ENCODE measurements at regions not wholly inside any gene's neighbourhood (a gene's known extent, or its start where the extent isn't known, plus 50 kb on each side); places are given as distances from the start of the nearest gene placed in this dataset.

DNA sequence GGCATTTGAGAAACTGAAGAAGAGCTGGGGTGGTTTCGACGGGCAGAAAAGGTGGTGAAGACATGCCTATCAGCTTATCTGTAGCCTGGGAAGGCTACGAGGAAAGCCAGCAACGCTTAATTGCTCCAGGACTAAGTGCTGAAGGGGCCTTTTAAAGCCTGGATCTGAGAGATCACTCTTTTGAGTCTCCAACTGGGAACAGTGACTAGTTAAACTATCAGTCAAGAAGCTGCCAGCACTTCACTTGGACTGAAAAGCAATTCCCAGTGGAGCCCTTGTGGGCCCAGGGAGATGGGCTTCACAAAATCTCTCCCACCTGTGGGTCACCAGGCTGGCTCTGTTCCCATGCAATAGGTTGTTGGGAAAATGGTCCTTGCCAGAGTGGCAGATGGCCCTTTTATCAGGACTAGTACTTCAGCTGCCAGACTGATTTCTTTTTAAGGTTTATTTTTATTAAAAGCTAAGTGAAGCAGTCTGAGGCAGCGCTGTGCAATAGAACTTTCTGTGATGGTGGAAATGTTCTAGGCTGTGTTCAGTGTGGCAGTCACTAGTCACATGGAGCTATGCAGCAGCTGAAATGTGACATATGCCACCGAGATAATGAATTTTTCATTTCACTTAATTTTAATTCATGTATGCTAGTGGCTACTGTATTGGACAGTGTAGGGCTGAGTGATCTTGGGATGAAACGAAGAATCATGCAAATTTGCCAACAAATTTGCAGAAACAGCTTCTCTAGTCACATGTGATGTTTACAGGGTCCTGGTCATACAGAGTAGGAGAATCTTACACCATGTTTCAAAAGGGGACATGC is 276.8 kb downstream of the PCNX1 start:
- WGBS, 2 donors: 61 to 66% methylated on average over 7 of the region's 7 CpGs
- no peaks in the 10 kb centered on the region for H3K9me3 ChIP-seq
- H3K27me3 ChIP-seq: no peaks in the 10 kb centered on the region
- intact Hi-C loops (cut with DNase I): no loop called here
- no peaks in the 10 kb centered on the region for H3K36me3 ChIP-seq
- no peak overlapping the region for H3K4me3 ChIP-seq (replicated peaks in 1 of 3)
- no peak for TF ChIP-seq POLR2A (IDR thresholded peaks at IDR 0.05)
- TF ChIP-seq, protein P1, sequence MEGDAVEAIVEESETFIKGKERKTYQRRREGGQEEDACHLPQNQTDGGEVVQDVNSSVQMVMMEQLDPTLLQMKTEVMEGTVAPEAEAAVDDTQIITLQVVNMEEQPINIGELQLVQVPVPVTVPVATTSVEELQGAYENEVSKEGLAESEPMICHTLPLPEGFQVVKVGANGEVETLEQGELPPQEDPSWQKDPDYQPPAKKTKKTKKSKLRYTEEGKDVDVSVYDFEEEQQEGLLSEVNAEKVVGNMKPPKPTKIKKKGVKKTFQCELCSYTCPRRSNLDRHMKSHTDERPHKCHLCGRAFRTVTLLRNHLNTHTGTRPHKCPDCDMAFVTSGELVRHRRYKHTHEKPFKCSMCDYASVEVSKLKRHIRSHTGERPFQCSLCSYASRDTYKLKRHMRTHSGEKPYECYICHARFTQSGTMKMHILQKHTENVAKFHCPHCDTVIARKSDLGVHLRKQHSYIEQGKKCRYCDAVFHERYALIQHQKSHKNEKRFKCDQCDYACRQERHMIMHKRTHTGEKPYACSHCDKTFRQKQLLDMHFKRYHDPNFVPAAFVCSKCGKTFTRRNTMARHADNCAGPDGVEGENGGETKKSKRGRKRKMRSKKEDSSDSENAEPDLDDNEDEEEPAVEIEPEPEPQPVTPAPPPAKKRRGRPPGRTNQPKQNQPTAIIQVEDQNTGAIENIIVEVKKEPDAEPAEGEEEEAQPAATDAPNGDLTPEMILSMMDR (IDR thresholded peaks at IDR 0.05): no peak
- H3K4me1 ChIP-seq: no peaks in the 10 kb centered on the region
- DNase-seq: no peak
- no peak overlapping the region for H3K27ac ChIP-seq

DNA sequence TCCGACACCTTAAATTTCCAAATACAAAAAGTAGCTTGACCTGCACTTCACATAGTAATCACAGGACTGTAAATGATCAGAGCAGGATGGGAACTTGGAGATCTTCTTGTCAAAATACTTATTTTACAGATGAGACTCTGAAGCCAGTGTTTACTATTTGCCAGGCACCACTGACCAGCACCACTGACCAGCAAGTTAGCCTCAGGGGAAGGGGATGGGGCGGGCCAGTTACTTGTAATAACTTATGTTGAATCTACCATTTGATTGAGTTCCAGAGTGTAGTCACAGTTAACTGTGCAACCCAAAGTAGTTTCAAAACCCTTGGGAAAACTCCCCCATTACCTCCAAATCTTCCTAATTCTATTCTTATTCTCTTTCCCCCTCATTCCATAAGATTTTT is 278.4 kb downstream of the PCNX1 start:
- 85 to 89% methylated on average over 2 of the region's 2 CpGs for WGBS, 2 donors
- TF ChIP-seq POLR2A (IDR thresholded peaks at IDR 0.05): no peak
- TF ChIP-seq, protein P1 (IDR thresholded peaks at IDR 0.05): no peak

DNA sequence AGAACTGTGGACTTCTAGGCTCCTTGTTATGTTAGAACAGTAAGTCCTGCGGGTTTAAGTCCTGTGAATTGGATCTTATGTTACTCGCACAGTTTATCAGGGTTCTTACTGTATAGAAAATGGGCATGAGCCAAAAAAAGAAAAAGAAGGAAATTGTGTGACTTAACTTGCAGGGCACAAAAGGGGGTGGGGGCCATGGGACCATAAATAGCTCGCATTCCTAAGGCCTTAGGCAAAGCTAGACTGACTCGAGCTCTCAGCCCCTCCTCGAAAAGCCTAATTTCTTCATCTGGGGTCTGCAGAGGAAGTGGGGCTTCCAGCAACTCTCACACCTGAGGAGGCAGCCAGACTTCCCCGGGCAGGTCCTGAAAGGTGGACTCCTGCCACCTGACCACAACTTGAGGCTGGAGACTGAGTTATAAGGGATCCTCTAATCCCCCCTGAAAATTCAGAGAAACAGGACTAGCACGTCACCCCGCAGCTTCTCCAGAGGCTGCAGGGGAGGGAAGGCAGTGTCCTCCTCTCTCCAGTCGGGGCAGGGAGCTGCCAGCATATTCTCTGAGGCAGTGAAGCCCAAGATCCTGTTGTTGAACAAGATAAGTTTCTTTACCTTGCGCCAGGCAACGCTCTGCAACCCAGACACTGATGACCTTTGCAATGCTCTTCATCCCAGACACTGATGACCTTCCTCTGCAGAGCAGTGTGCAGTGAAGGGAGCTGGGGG is 280.5 kb downstream of the PCNX1 start:
- no peak for DNase-seq
- Histone ChIP-seq H3K4me1 (no peaks in the 10 kb centered on the region), H3K36me3 (no peaks in the 10 kb centered on the region), H3K9me3 (no peaks in the 10 kb centered on the region), H3K27me3 (no peaks in the 10 kb centered on the region), H3K4me3 (replicated peaks in 1 of 3) (no peak overlapping the region), H3K27ac (no peak overlapping the region)
- TF ChIP-seq, protein P1 (IDR thresholded peaks at IDR 0.05): no peak
- no peak for TF ChIP-seq POLR2A (IDR thresholded peaks at IDR 0.05)
- intact Hi-C loops (cut with DNase I): no loop called here
- WGBS, 2 donors: 56 to 58% methylated on average over 11 of the region's 11 CpGs

More for the DNA sequence above, 278.4 kb downstream of the PCNX1 start:
- DNase-seq: no peak
- no peak overlapping the region for H3K27ac ChIP-seq
- no peak overlapping the region for H3K4me3 ChIP-seq (replicated peaks in 1 of 3)
- no peaks in the 10 kb centered on the region for H3K27me3 ChIP-seq
- intact Hi-C loops (cut with DNase I): no loop called here
- H3K36me3 ChIP-seq: no peaks in the 10 kb centered on the region
- H3K4me1 ChIP-seq: no peaks in the 10 kb centered on the region
- H3K9me3 ChIP-seq: no peaks in the 10 kb centered on the region

DNA sequence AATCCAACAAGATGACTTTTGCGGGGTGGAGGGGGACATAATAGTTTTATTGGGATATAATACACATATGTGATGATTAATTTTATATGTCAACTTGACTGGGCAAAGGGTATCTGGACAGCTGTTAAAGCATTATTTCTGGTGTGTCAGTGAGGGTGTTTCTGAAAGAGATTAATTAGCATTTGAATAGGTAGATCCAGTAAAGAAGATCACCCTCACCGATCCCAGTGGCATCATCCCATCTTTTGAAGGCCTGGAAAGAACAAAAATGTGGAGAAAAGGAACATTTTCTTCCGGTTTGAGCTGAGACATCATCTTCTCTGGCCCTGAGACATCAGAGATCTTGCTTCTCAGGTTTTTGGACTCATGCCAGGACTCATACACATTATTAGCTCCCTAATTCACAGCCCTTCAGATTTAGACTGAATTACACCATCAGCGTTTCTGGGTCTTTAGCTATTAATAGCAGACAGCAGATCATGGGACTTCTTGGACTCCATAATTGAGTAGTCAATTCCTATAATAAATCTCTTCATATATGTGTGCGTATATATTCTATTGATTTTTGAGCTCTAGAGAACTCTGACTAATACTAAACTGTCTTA is 283.6 kb downstream of the PCNX1 start:
- Histone ChIP-seq H3K27ac (no peak overlapping the region), H3K4me3 (replicated peaks in 1 of 3) (no peak overlapping the region), H3K27me3 (no peaks in the 10 kb centered on the region), H3K9me3 (no peaks in the 10 kb centered on the region), H3K36me3 (no peaks in the 10 kb centered on the region), H3K4me1 (no peaks in the 10 kb centered on the region)
- TF ChIP-seq POLR2A (IDR thresholded peaks at IDR 0.05): no peak
- TF ChIP-seq, protein P1 (IDR thresholded peaks at IDR 0.05): no peak
- no peak for DNase-seq
- 75 to 79% methylated on average over 5 of the region's 5 CpGs for WGBS, 2 donors
- intact Hi-C loops (cut with DNase I): no loop called here

DNA sequence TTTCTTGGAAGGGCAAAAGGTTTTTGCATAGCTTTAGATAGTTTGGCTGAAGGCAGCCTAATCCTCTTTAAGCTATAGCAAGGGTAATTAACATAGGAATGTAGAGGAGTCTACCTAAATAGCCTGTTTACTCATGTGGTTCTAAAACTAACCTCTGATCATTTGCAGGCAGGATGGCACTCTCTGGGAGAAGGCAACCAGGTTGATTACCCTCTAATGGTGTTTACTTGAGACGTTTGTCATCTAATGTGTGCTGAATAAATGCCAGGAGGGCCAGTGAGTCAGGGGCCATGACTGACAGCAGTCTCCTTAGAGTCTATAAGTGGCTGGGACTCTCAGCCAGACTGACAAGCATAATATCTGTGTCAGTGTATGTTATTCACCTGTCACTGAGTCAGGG is 286.4 kb downstream of the PCNX1 start:
- Histone ChIP-seq H3K36me3 (no peaks in the 10 kb centered on the region), H3K4me3 (replicated peaks in 1 of 3) (no peak overlapping the region), H3K27me3 (no peaks in the 10 kb centered on the region), H3K4me1 (no peaks in the 10 kb centered on the region), H3K9me3 (no peaks in the 10 kb centered on the region), H3K27ac (no peak overlapping the region)
- WGBS, 2 donors: 33 to 78% methylated on average over 1 of the region's 1 CpG
- intact Hi-C loops (cut with DNase I): no loop called here
- no peak for TF ChIP-seq POLR2A (IDR thresholded peaks at IDR 0.05)
- TF ChIP-seq, protein P1 (IDR thresholded peaks at IDR 0.05): no peak
- DNase-seq: no peak
